ENCODE measurements at regions not wholly inside any gene's neighbourhood (a gene's known extent, or its start where the extent isn't known, plus 50 kb on each side); places are given as distances from the start of the nearest gene placed in this dataset.

DNA sequence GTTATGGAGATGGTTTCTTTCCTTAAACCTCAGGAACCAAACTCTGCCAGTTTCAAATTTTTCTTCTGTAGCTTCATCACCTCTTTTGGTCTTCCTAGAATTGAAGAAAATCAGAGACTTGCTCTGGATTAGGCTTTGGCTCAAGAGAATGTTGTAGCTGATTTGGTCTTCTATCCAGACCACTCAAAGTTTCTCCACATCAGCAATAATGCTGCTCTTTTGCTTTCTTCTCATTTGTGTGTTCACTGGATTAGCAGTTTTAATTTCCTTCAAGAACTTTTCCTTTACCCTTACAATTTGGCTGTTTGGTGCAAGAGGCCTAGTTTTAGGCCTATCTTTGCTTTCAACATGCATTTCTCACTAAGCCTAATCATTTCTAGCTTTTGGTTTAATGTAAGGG, 78.1 kb upstream of the PLCB4 start:
- POLR2A ChIA-PET = no interaction called here

GRCh38 chr20:8994045-8994444, 74.8 kb upstream of the PLCB4 start:
- Histone ChIP-seq H3K36me3 (ENCODE audit: control insufficient read depth, insufficient read depth, low read length) (no peaks in the 10 kb centered on the region), H3K4me3 (ENCODE audit: low read depth, low read length) (no peak overlapping the region), H3K27me3 (ENCODE audit: control insufficient read depth, insufficient read depth, low read length) (peaks cover 1% of the 10 kb centered on the region; the same call in 1 of the 2 replicates)
- TF ChIP-seq, protein P1, sequence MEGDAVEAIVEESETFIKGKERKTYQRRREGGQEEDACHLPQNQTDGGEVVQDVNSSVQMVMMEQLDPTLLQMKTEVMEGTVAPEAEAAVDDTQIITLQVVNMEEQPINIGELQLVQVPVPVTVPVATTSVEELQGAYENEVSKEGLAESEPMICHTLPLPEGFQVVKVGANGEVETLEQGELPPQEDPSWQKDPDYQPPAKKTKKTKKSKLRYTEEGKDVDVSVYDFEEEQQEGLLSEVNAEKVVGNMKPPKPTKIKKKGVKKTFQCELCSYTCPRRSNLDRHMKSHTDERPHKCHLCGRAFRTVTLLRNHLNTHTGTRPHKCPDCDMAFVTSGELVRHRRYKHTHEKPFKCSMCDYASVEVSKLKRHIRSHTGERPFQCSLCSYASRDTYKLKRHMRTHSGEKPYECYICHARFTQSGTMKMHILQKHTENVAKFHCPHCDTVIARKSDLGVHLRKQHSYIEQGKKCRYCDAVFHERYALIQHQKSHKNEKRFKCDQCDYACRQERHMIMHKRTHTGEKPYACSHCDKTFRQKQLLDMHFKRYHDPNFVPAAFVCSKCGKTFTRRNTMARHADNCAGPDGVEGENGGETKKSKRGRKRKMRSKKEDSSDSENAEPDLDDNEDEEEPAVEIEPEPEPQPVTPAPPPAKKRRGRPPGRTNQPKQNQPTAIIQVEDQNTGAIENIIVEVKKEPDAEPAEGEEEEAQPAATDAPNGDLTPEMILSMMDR (IDR thresholded peaks at IDR 0.05; ENCODE audit: insufficient read depth, low read depth, low read length) = no peak
- CTCF ChIA-PET = interaction anchor here (0.7 kb wide), 1 partner anchor 28 kb away, joined by 4 read pairs; no protein-coding TSS in a partner anchor
- no peak for DNase-seq (ENCODE audit: low read depth)
- POLR2A ChIA-PET = no interaction called here

More for the DNA sequence above, 78.1 kb upstream of the PLCB4 start:
- TF ChIP-seq, protein P1 (IDR thresholded peaks at IDR 0.05; ENCODE audit: insufficient read depth, low read depth, low read length) = no peak
- H3K27me3 ChIP-seq (ENCODE audit: control insufficient read depth, insufficient read depth, low read length) = peaks cover 1% of the 10 kb centered on the region; the same call in 1 of the 2 replicates
- CTCF ChIA-PET = no interaction called here
- no peak overlapping the region for H3K4me3 ChIP-seq (ENCODE audit: low read depth, low read length)
- no peaks in the 10 kb centered on the region for H3K36me3 ChIP-seq (ENCODE audit: control insufficient read depth, insufficient read depth, low read length)
- DNase-seq (ENCODE audit: low read depth) = no peak

GRCh38 chr20:8995761-8996160, 73.1 kb upstream of the PLCB4 start:
- POLR2A ChIA-PET = no interaction called here
- CTCF ChIA-PET = interaction anchor here (0.9 to 1.5 kb wide), 3 partner anchors 9 to 245 kb away, joined by 3 to 4 read pairs (median 3); no protein-coding TSS in a partner anchor
- TF ChIP-seq, protein P1 (IDR thresholded peaks at IDR 0.05; ENCODE audit: insufficient read depth, low read depth, low read length) = no peak
- H3K4me3 ChIP-seq (ENCODE audit: low read depth, low read length) = no peak overlapping the region
- no peak for DNase-seq (ENCODE audit: low read depth)
- no peaks in the 10 kb centered on the region for H3K36me3 ChIP-seq (ENCODE audit: control insufficient read depth, insufficient read depth, low read length)
- H3K27me3 ChIP-seq (ENCODE audit: control insufficient read depth, insufficient read depth, low read length) = no peaks in the 10 kb centered on the region

GRCh38 chr20:8996817-8997512, 71.9 kb upstream of the PLCB4 start:
- CTCF ChIA-PET = interaction anchor here (1.3 kb wide), 1 partner anchor 143 kb away, joined by 3 read pairs; no protein-coding TSS in a partner anchor
- TF ChIP-seq, protein P1 (IDR thresholded peaks at IDR 0.05; ENCODE audit: insufficient read depth, low read depth, low read length) = no peak
- Histone ChIP-seq H3K4me3 (ENCODE audit: low read depth, low read length) (no peak overlapping the region), H3K36me3 (ENCODE audit: control insufficient read depth, insufficient read depth, low read length) (no peaks in the 10 kb centered on the region), H3K27me3 (ENCODE audit: control insufficient read depth, insufficient read depth, low read length) (no peaks in the 10 kb centered on the region)
- POLR2A ChIA-PET = no interaction called here
- DNase-seq (ENCODE audit: low read depth) = no peak

DNA sequence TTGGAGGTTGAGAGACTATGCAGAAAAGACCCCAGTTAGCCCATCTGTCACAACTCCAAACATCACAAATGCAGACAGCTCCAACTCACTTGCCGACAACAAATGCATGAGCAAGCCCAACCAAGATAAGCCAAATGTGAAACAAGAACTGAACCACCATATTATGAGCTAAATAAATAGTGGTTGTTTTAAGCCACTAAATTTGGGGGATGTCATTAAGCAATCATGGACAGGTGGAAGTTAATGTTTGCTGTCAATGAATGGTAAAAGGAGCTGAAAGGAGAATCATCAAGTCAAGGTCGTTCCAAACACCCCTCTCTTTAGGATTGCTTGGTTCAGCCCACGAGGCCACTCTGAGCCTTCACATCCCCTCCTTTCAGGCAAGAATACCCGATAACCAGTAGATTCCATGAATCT, 71.2 kb upstream of the PLCB4 start:
- Histone ChIP-seq H3K4me3 (ENCODE audit: low read depth, low read length) (no peak overlapping the region), H3K27me3 (ENCODE audit: control insufficient read depth, insufficient read depth, low read length) (no peaks in the 10 kb centered on the region), H3K36me3 (ENCODE audit: control insufficient read depth, insufficient read depth, low read length) (no peaks in the 10 kb centered on the region)
- TF ChIP-seq, protein P1 (IDR thresholded peaks at IDR 0.05; ENCODE audit: insufficient read depth, low read depth, low read length) = no peak
- POLR2A ChIA-PET = no interaction called here
- CTCF ChIA-PET = no interaction called here
- no peak for DNase-seq (ENCODE audit: low read depth)

All from BJ (cell line).